NB4 (cell line): ENCODE measurements at regions not wholly inside any gene's neighbourhood (a gene's known extent, or its start where the extent isn't known, plus 50 kb on each side); places are given as distances from the start of the nearest gene placed in this dataset.

Source experiments
- POLR2A ChIP-seq: IDR thresholded peaks from 2 replicates; pipeline ENCODE4 v1.6.1; 2011; ENCODE audit warnings: mild to moderate bottlenecking; ENCODE audit not compliant: insufficient read length; ENCODE audit errors: extremely low read depth
- TF ChIP-seq, protein P1 (sequence below): IDR thresholded peaks from one replicate; pipeline ENCODE4 v1.5.1; 2012; ENCODE audit warnings: low read depth, low read length

GRCh38 chr21:16201718-16202117, 471.9 kb downstream of the USP25 start:
- TF ChIP-seq, protein P1, sequence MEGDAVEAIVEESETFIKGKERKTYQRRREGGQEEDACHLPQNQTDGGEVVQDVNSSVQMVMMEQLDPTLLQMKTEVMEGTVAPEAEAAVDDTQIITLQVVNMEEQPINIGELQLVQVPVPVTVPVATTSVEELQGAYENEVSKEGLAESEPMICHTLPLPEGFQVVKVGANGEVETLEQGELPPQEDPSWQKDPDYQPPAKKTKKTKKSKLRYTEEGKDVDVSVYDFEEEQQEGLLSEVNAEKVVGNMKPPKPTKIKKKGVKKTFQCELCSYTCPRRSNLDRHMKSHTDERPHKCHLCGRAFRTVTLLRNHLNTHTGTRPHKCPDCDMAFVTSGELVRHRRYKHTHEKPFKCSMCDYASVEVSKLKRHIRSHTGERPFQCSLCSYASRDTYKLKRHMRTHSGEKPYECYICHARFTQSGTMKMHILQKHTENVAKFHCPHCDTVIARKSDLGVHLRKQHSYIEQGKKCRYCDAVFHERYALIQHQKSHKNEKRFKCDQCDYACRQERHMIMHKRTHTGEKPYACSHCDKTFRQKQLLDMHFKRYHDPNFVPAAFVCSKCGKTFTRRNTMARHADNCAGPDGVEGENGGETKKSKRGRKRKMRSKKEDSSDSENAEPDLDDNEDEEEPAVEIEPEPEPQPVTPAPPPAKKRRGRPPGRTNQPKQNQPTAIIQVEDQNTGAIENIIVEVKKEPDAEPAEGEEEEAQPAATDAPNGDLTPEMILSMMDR = no peak
- TF ChIP-seq POLR2A = no peak
